Vagina (tissue), 2 donors: ENCODE measurements at regions not wholly inside any gene's neighbourhood (a gene's known extent, or its start where the extent isn't known, plus 50 kb on each side); places are given as distances from the start of the nearest gene placed in this dataset.

Experiments used
- DNase-seq, 2 donors: peaks; one replicate each; pipeline ENCODE4 v3.0.0-alpha.2; 2017; ENCODE audit errors: extremely low spot score in 2 of 2
- H3K27ac ChIP-seq: fragments of 200-600 bp; sonication (generic); one replicate; pipeline ENCODE4 v1.5.1; 2019
- H3K27me3 ChIP-seq: fragments of 200-600 bp; sonication (generic); one replicate; pipeline ENCODE4 v1.5.1; 2019
- H3K36me3 ChIP-seq, 2 donors: fragments of 200-600 bp; sonication (generic); one replicate each; pipeline ENCODE4 v1.5.1; 2017 to 2019
- H3K4me1 ChIP-seq: fragments of 200-600 bp; sonication (generic); one replicate; pipeline ENCODE4 v1.5.1; 2019
- H3K4me3 ChIP-seq, 2 donors: fragments of 200-600 bp; sonication (generic); 1 replicate in 1 of 2; 2 replicates in 1 of 2; pipeline ENCODE4 v1.5.1; 2016 to 2019
- H3K9me3 ChIP-seq: fragments of 200-600 bp; sonication (generic); one replicate; pipeline ENCODE4 v1.5.1; 2019
- POLR2A ChIP-seq, 2 donors: fragments of 450-650 bp; IDR thresholded peaks; one replicate each; pipeline ENCODE4 v1.6.1; 2017; ENCODE audit warnings: antibody characterized with exemption in 2 of 2, mild to moderate bottlenecking in 2 of 2, moderate library complexity in 2 of 2
- POLR2AphosphoS5 ChIP-seq, 2 donors: sonication (generic); formaldehyde crosslinking; IDR thresholded peaks; one replicate each; pipeline ENCODE4 v1.9.0; 2017; ENCODE audit warnings: antibody characterized with exemption in 2 of 2, mild to moderate bottlenecking in 2 of 2, low read depth in 1 of 2; ENCODE audit not compliant: insufficient read depth in 1 of 2
- intact Hi-C: fragments of 100-400 bp; cut with DNase I; formaldehyde crosslinking; loops from one replicate; pipeline ENCODE4 v1.15.1; 2023
- TF ChIP-seq, protein P1 (sequence below), 3 experiments: fragments of 450-650 bp in 2 of 3; fragments of 200-600 bp in 1 of 3; sonication (generic) in 1 of 3; IDR thresholded peaks; one replicate each; pipeline ENCODE4 v1.5.1; 2017 to 2019; ENCODE audit warnings: antibody characterized with exemption in 3 of 3, mild to moderate bottlenecking in 2 of 3, moderate library complexity in 2 of 3

DNA sequence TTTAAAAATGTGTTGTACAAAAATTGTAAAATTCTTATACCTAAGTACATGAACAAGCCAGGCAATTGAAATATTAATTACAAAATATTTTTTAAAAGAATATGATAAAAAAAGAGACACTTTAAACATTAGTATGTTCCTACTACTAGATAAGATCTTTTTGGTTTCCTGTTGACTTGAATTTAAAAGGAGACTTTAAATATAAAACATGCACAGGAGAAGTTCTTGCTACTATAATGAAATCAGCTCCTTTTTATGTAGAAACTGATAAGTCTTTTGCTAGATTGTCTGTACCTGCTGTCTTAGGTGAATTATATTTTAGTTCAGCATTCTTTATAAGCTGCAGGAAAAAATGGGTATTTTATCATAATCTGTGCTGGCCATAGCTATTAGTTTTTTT, 140.2 kb downstream of the TNFSF13B start:
- intact Hi-C loops = no loop called here

GRCh38 chr13:108419768-108420167, 150.2 kb downstream of the TNFSF13B start:
- no peak for DNase-seq
- no peak overlapping the region for H3K27ac ChIP-seq
- TF ChIP-seq POLR2A (IDR thresholded peaks at IDR 0.05) (no peak), POLR2AphosphoS5 (IDR thresholded peaks at IDR 0.05; ENCODE audit: insufficient read depth in 1 of 2, low read depth in 1 of 2) (no peak)
- TF ChIP-seq, protein P1, sequence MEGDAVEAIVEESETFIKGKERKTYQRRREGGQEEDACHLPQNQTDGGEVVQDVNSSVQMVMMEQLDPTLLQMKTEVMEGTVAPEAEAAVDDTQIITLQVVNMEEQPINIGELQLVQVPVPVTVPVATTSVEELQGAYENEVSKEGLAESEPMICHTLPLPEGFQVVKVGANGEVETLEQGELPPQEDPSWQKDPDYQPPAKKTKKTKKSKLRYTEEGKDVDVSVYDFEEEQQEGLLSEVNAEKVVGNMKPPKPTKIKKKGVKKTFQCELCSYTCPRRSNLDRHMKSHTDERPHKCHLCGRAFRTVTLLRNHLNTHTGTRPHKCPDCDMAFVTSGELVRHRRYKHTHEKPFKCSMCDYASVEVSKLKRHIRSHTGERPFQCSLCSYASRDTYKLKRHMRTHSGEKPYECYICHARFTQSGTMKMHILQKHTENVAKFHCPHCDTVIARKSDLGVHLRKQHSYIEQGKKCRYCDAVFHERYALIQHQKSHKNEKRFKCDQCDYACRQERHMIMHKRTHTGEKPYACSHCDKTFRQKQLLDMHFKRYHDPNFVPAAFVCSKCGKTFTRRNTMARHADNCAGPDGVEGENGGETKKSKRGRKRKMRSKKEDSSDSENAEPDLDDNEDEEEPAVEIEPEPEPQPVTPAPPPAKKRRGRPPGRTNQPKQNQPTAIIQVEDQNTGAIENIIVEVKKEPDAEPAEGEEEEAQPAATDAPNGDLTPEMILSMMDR (IDR thresholded peaks at IDR 0.05) = no peak
- H3K4me1 ChIP-seq = no peaks in the 10 kb centered on the region
- no peak overlapping the region for H3K4me3 ChIP-seq
- H3K36me3 ChIP-seq = no peaks in the 10 kb centered on the region
- no peaks in the 10 kb centered on the region for H3K27me3 ChIP-seq
- intact Hi-C loops = no loop called here
- no peaks in the 10 kb centered on the region for H3K9me3 ChIP-seq

More for the DNA sequence above, 140.2 kb downstream of the TNFSF13B start:
- DNase-seq = no peak
- H3K27ac ChIP-seq = no peak overlapping the region
- TF ChIP-seq, protein P1 (IDR thresholded peaks at IDR 0.05) = no peak
- TF ChIP-seq POLR2A (IDR thresholded peaks at IDR 0.05) (no peak), POLR2AphosphoS5 (IDR thresholded peaks at IDR 0.05; ENCODE audit: insufficient read depth in 1 of 2, low read depth in 1 of 2) (no peak)
- H3K4me1 ChIP-seq = no peaks in the 10 kb centered on the region
- H3K9me3 ChIP-seq = no peaks in the 10 kb centered on the region
- no peak overlapping the region for H3K4me3 ChIP-seq
- H3K27me3 ChIP-seq = no peaks in the 10 kb centered on the region
- no peaks in the 10 kb centered on the region for H3K36me3 ChIP-seq

GRCh38 chr13:108425056-108425455, 155.5 kb downstream of the TNFSF13B start:
- intact Hi-C loops = no loop called here
- no peaks in the 10 kb centered on the region for H3K27me3 ChIP-seq
- no peak for DNase-seq
- TF ChIP-seq POLR2A (IDR thresholded peaks at IDR 0.05) (no peak), POLR2AphosphoS5 (IDR thresholded peaks at IDR 0.05; ENCODE audit: insufficient read depth in 1 of 2, low read depth in 1 of 2) (no peak)
- TF ChIP-seq, protein P1 (IDR thresholded peaks at IDR 0.05) = no peak
- H3K4me1 ChIP-seq = no peaks in the 10 kb centered on the region
- no peak overlapping the region for H3K27ac ChIP-seq
- H3K4me3 ChIP-seq = no peak overlapping the region
- no peaks in the 10 kb centered on the region for H3K36me3 ChIP-seq
- no peaks in the 10 kb centered on the region for H3K9me3 ChIP-seq

- intact Hi-C loops = no loop called here
- TF ChIP-seq, protein P1 (IDR thresholded peaks at IDR 0.05) = no peak
- TF ChIP-seq POLR2AphosphoS5 (IDR thresholded peaks at IDR 0.05; ENCODE audit: insufficient read depth in 1 of 2, low read depth in 1 of 2) (no peak), POLR2A (IDR thresholded peaks at IDR 0.05) (no peak)
- H3K27me3 ChIP-seq = no peaks in the 10 kb centered on the region
These were observed 157.4 kb downstream of the TNFSF13B start for GRCh38 chr13:108426893-108427292.

GRCh38 chr13:108427355-108427754, 157.8 kb downstream of the TNFSF13B start:
- Histone ChIP-seq H3K36me3 (no peaks in the 10 kb centered on the region), H3K4me3 (no peak overlapping the region), H3K9me3 (no peaks in the 10 kb centered on the region), H3K4me1 (no peaks in the 10 kb centered on the region), H3K27me3 (no peaks in the 10 kb centered on the region), H3K27ac (no peak overlapping the region)
- DNase-seq = no peak
- TF ChIP-seq POLR2AphosphoS5 (IDR thresholded peaks at IDR 0.05; ENCODE audit: insufficient read depth in 1 of 2, low read depth in 1 of 2) (no peak), POLR2A (IDR thresholded peaks at IDR 0.05) (no peak)
- TF ChIP-seq, protein P1 (IDR thresholded peaks at IDR 0.05) = no peak
- intact Hi-C loops = no loop called here

More at GRCh38 chr13:108426893-108427292, 157.4 kb downstream of the TNFSF13B start:
- no peaks in the 10 kb centered on the region for H3K4me1 ChIP-seq
- no peaks in the 10 kb centered on the region for H3K36me3 ChIP-seq
- H3K9me3 ChIP-seq = no peaks in the 10 kb centered on the region
- no peak for DNase-seq
- no peak overlapping the region for H3K4me3 ChIP-seq
- H3K27ac ChIP-seq = no peak overlapping the region
